ENCODE measurements at regions not wholly inside any gene's neighbourhood (a gene's known extent, or its start where the extent isn't known, plus 50 kb on each side); places are given as distances from the start of the nearest gene placed in this dataset.

GRCh38 chr13:112124141-112124540, 57.2 kb downstream of the SOX1 start:
- no peak for DNase-seq

DNA sequence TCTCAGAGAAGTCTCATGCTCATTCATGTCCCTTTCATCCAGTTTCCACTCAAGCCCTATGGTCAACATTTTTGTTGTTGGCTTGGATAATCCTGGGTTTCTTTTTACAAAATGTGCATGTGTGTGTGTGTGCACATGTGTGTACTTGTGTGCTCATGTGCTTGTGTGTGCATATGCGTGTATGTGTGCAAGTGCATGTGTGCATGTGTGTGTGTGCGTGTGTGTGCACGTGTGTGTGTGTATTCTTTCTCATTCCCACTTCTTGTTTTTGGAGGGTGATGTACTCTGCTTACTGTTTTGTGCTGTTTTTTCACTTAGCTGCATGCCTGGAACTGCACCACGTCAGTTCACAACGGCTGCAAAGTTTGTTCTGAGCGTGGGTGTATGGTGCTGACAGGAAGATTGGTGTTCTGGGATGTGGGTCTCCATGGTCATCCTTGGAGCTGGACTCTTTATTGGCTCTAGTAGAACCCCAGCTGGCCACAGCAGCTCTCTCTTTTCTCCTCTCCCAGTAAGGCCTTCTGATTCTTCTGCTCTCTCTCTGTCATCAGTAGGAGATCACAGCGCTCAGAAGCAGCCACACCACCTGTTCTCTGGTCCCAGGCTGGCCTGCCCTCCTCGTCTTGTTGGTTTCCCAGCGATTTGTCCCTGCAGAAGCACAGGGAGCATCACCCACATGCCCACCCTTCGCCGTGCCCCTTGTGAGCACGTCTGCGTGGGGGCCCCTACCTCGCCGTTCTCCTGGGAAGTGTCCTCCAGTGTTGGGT, 60.8 kb downstream of the SOX1 start:
- no peak for DNase-seq

GRCh38 chr13:112128331-112128610, 61.3 kb downstream of the SOX1 start:
- DNase-seq = no peak

DNA sequence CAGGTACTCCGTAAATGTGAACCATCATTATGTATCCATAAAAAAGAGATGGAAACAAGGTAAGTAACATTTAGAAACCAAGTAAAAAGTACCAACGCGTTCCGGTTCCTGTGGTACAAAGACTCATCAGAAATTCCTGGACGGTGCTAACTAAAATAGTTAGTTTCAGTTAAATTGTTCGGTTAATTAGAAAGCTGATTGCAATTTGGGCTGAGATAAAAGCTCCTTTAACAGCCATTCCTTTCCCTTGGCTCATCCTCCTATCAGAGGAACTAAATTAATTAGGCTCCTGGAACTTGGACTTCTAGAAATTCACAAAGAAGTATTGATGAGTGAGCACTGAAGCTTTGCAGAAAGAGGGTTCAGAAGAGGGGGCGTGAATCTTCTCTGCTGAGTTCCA, 63.5 kb downstream of the SOX1 start:
- no peak for DNase-seq

GRCh38 chr13:112131081-112131712, 64.2 kb downstream of the SOX1 start:
- no peak for DNase-seq

DNA sequence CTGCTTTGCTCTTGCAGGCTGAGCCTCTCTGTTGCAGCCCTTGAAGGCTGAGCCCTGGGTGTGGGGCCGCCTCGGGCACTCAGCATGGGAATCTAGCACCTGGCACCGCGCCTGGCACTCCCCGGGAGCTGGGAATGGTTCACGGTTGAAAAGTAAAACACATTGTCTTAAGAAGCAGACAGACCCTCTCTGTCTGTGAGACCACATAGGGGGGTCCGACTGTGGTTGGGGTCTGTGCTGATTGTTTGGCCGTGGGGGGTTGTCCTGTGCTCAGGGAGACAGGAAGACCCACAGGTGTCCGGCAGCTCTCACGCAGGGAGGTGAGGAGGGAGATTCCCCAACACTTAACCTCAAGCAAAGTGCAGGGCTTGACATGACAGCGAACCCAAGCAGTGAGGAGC, 64.8 kb downstream of the SOX1 start:
- no peak for DNase-seq

- DNase-seq = no peak
These were observed 65.2 kb downstream of the SOX1 start for GRCh38 chr13:112132142-112132541.

GRCh38 chr13:112132619-112133018, 65.7 kb downstream of the SOX1 start:
- DNase-seq = no peak

DNA sequence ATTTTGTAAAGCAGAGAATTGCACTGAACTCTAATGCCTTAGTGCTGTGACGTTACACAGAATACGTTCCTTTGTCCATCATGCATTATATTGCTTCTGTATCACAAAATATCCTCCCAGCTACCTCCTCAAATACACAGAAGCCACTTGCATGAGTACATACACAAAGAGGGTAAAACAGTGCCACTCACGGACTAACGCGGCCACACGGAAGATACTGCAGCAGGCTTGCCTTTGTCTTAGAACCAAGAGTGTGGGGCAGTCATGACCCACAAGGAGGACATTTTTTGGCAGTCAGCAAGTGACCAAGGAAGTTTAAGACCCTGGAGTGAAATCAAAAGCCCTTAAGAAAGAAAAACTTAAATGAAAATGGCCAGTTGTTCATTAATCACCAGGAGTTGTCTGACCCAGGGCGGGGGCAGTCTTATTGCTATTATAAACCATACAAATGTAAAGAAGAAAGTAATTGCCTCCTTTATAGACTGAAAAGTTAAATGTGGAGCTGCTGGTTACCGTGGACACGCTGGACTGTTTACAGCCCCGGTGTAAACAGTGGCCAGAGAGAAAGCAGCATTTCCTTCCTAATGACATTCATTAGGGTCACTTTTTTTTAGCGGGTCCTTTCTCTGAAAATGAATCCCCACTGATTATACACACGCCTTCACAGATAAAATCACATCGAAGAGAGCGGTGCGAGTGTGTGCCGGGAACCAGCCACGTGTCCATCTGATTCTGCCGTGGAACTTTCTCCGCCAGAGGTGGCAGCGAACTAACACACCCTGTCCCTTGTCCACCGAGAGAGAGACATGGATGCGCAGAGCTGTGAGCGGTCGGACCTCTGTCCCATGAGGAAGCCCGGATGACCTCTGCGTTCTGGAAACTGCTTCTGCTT, 66.8 kb downstream of the SOX1 start:
- peak; percentile 48 for DNase-seq

- no peak for DNase-seq
These were observed 67.6 kb downstream of the SOX1 start for GRCh38 chr13:112134391-112135075.

DNA sequence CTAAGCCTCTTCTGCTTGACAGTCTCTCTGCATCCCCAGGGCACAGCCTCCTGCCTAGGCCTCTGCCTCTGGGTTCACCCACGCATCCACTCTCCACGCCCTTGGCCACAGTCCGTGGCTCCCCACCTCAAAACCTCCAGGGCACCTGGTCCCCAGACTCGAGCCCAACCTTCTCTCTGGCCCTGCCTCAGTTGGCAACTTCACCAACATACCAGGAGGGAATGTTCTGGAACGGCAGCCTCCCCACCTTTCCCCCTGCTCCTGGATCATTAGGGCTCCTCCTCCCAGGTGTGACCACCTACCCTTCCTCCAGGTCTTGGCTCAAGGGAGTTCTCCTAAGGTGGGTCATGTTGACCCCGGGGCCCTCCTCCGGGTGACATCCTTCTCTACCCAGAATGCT, 69.1 kb downstream of the SOX1 start:
- no peak for DNase-seq

DNA sequence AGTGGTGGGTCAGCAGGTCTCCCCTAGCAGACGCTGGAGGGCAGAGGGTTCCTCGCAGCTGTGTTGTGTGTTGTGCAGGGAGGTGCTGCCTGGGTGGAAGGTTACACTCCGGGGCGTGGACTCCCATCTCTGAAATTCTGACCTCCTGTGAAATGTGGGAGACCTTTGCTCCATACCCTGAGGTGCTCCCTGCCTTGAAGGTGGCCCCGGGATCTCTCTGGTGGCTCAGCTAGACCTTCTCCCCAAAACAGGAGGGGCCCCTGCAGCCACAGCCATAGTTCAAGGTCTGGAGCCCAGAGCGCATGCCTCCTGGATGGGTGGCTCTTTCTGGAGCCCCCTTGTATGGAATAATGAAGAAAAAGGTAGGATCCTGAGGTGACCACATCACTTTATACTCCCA, 70.2 kb downstream of the SOX1 start:
- DNase-seq = no peak

GRCh38 chr13:112140366-112140765, 73.4 kb downstream of the SOX1 start:
- DNase-seq = no peak

- no peak for DNase-seq
These were observed 74.9 kb downstream of the SOX1 start for GRCh38 chr13:112141643-112142400.

- no peak for DNase-seq
These were observed 75.5 kb downstream of the SOX1 start for GRCh38 chr13:112142401-112142930.

- no peak for DNase-seq
These were observed 76.2 kb downstream of the SOX1 start for GRCh38 chr13:112143046-112143752.

DNA sequence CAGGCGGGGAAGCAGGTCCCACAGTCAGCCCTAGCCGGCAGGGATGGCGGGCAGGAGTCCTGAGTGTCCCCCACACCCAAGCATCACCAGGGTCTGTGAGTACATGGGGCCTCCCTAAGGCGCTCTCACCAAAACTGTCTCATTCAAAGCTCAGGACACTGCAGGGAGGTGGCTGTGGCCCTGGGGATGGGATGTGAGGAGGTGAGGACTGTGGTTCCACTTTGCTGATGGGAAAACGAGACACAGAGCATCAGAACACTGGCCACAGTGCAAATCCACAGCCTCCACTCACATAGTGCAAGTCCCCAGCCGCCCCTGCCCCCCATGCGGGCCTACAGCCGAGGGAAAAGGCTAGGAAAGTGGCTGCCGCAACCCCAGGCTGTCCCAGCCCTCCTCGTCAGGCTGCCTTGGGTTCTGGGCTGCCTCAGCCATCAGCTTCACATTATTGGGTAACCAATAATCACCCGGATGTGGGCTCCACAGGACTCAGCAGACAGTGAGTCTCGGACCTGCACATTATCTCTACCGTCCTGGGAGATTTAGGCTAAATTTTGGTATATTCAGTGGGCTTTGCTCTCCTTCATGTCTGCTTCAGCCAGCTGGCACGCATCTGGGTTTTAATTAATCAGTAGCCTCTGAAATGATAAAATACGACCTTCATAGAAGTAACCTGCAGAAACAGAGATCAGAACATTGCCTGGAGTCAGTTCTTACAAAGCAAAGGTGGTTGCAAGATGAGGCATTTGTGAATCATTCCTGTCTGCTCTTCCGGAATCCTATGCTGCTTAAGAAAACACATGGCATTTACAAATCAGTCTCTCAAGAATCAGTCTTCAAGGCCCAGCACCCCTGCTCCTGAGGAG, 77.0 kb downstream of the SOX1 start:
- DNase-seq = no peak

- DNase-seq = no peak
These were observed 77.9 kb downstream of the SOX1 start for GRCh38 chr13:112144616-112145550.

Data from renal pelvis (tissue), 1 donor.